HEK293 (cell line): ENCODE measurements at regions not wholly inside any gene's neighbourhood (a gene's known extent, or its start where the extent isn't known, plus 50 kb on each side); places are given as distances from the start of the nearest gene placed in this dataset.

ENCODE experiments used
- CTCF ChIA-PET: fragments of 350-600 bp; formaldehyde crosslinking; extraction: SDS; loops from one replicate; lab custom pipeline; 2021; ENCODE audit warnings: antibody characterized with exemption; lab: Yijun Ruan, JAX
- POLR2A ChIA-PET: fragments of 300-600 bp; formaldehyde crosslinking; extraction: SDS; loops from one replicate; lab custom pipeline; 2020; ENCODE audit warnings: antibody characterized with exemption, inconsistent platforms; lab: Yijun Ruan, JAX
- H3K27ac ChIP-seq: fragments of 200-500 bp; sonication (Bioruptor generic); 2 replicates; pipeline ENCODE4 v1.5.1; 2014; ENCODE audit warnings: low read depth, low read length, control low read depth, inconsistent platforms; ENCODE audit errors: extremely low read depth
- H3K36me3 ChIP-seq, 2 experiments: fragments of 200-500 bp in 1 of 2; sonication (Bioruptor generic) in 1 of 2; 1 replicate in 1 of 2; 2 replicates in 1 of 2; pipeline ENCODE4 v1.5.1; 2014 to 2017; ENCODE audit warnings: inconsistent platforms in 2 of 2, low read length in 2 of 2; ENCODE audit not compliant: control insufficient read depth in 2 of 2, insufficient read depth in 1 of 2
- H3K4me1 ChIP-seq: fragments of 200-500 bp; sonication (Bioruptor generic); 2 replicates; pipeline ENCODE4 v1.5.1; 2014; ENCODE audit warnings: mild to moderate bottlenecking, low read length, inconsistent platforms; ENCODE audit not compliant: control insufficient read depth, insufficient read depth
- H3K4me3 ChIP-seq: 2 replicates; pipeline ENCODE4 v1.5.1; 2011; ENCODE audit warnings: low read depth, mild to moderate bottlenecking, control low read depth, low read length, moderate library complexity
- H3K9me3 ChIP-seq: fragments of 200-500 bp; sonication (Bioruptor generic); 2 replicates; pipeline ENCODE4 v1.5.1; 2014; ENCODE audit warnings: low read depth, low read length, inconsistent platforms; ENCODE audit not compliant: control insufficient read depth, insufficient read depth
- FEZF1 ChIP-seq: fragments of 450-650 bp; formaldehyde crosslinking; IDR thresholded peaks from 2 replicates; pipeline ENCODE4 v1.5.1; 2016; ENCODE audit warnings: missing biosample characterization, missing genetic modification characterization
- HOXA7 ChIP-seq: sonication (generic); formaldehyde crosslinking; IDR thresholded peaks from 2 replicates; pipeline ENCODE4 v1.8.1; 2022; ENCODE audit warnings: missing genetic modification reagents, borderline replicate concordance
- HOXD13 ChIP-seq: sonication (generic); formaldehyde crosslinking; IDR thresholded peaks from 2 replicates; pipeline ENCODE4 v1.8.0; 2022; ENCODE audit warnings: missing genetic modification reagents, borderline replicate concordance
- KLF8 ChIP-seq: fragments of 450-650 bp; formaldehyde crosslinking; IDR thresholded peaks from 2 replicates; pipeline ENCODE4 v1.5.1; 2016; ENCODE audit warnings: missing biosample characterization, missing genetic modification characterization
- PRDM1 ChIP-seq: fragments of 450-650 bp; formaldehyde crosslinking; IDR thresholded peaks from 2 replicates; pipeline ENCODE4; 2016; ENCODE audit warnings: missing biosample characterization, missing genetic modification characterization
- ZEB2 ChIP-seq: fragments of 450-650 bp; formaldehyde crosslinking; IDR thresholded peaks from 2 replicates; pipeline ENCODE4 v1.5.1; 2016; ENCODE audit warnings: missing biosample characterization, missing genetic modification characterization
- ZNF132 ChIP-seq: fragments of 450-650 bp; formaldehyde crosslinking; IDR thresholded peaks from 2 replicates; pipeline ENCODE4 v1.5.1; 2017; ENCODE audit warnings: missing biosample characterization, missing genetic modification characterization, borderline replicate concordance
- ZNF274 ChIP-seq, 2 experiments: fragments of 200-500 bp in 1 of 2; fragments of 450-650 bp in 1 of 2; sonication (Bioruptor generic) in 1 of 2; formaldehyde crosslinking in 1 of 2; IDR thresholded peaks; 2 replicates each; pipeline versions ENCODE4 v1.5.1 to v1.6.1; 2014 to 2016; ENCODE audit warnings: borderline replicate concordance in 1 of 2, inconsistent platforms in 1 of 2, low read length in 1 of 2, missing biosample characterization in 1 of 2, missing genetic modification characterization in 1 of 2
- ZNF311 ChIP-seq: fragments of 450-650 bp; formaldehyde crosslinking; IDR thresholded peaks from 2 replicates; pipeline ENCODE4 v1.5.1; 2017; ENCODE audit warnings: missing biosample characterization, missing genetic modification characterization, borderline replicate concordance
- ZNF324 ChIP-seq: fragments of 450-650 bp; formaldehyde crosslinking; IDR thresholded peaks from 2 replicates; pipeline ENCODE4 v1.5.1; 2016; ENCODE audit warnings: missing biosample characterization, missing genetic modification characterization
- ZNF362 ChIP-seq: fragments of 450-650 bp; formaldehyde crosslinking; IDR thresholded peaks from 2 replicates; pipeline ENCODE4 v1.5.1; 2016; ENCODE audit warnings: missing biosample characterization, missing genetic modification characterization
- ZNF398 ChIP-seq: fragments of 450-650 bp; formaldehyde crosslinking; IDR thresholded peaks from 2 replicates; pipeline ENCODE4 v1.5.1; 2017; ENCODE audit warnings: missing biosample characterization, missing genetic modification characterization
- ZNF416 ChIP-seq: fragments of 450-650 bp; formaldehyde crosslinking; IDR thresholded peaks from 2 replicates; pipeline ENCODE4 v1.5.1; 2016; ENCODE audit warnings: missing biosample characterization, missing genetic modification characterization
- ZNF548 ChIP-seq: fragments of 450-650 bp; formaldehyde crosslinking; IDR thresholded peaks from 2 replicates; pipeline ENCODE4 v1.5.1; 2016; ENCODE audit warnings: missing biosample characterization, missing genetic modification characterization
- ZNF596 ChIP-seq: fragments of 450-650 bp; IDR thresholded peaks from 2 replicates; pipeline ENCODE4 v1.5.0; 2018; ENCODE audit warnings: missing biosample characterization, mild to moderate bottlenecking, missing genetic modification characterization, moderate library complexity
- ZNF660 ChIP-seq: fragments of 450-650 bp; IDR thresholded peaks from 2 replicates; pipeline ENCODE4 v1.5.1; 2018; ENCODE audit warnings: missing biosample characterization, mild to moderate bottlenecking, missing genetic modification characterization
- ZNF692 ChIP-seq: fragments of 450-650 bp; formaldehyde crosslinking; IDR thresholded peaks from 2 replicates; pipeline ENCODE4 v1.5.1; 2016; ENCODE audit warnings: missing biosample characterization, missing genetic modification characterization
- ZSCAN16 ChIP-seq: fragments of 450-650 bp; formaldehyde crosslinking; IDR thresholded peaks from 2 replicates; pipeline ENCODE4 v1.5.1; 2016; ENCODE audit warnings: missing biosample characterization, missing genetic modification characterization
- ZSCAN23 ChIP-seq: fragments of 450-650 bp; formaldehyde crosslinking; IDR thresholded peaks from 2 replicates; pipeline ENCODE4 v1.5.1; 2016; ENCODE audit warnings: missing biosample characterization, missing genetic modification characterization
- ZSCAN30 ChIP-seq: fragments of 450-650 bp; IDR thresholded peaks from 2 replicates; pipeline ENCODE4 v1.5.1; 2018; ENCODE audit warnings: missing biosample characterization, mild to moderate bottlenecking, missing genetic modification characterization, moderate library complexity
- TF ChIP-seq, protein P1 (sequence below): fragments of 450-650 bp; formaldehyde crosslinking; IDR thresholded peaks from 2 replicates; pipeline ENCODE4 v1.5.1; 2016; ENCODE audit warnings: missing biosample characterization, missing genetic modification characterization
- TF ChIP-seq, protein P2 (sequence below): fragments of 450-650 bp; formaldehyde crosslinking; IDR thresholded peaks from 2 replicates; pipeline ENCODE4 v1.5.1; 2016; ENCODE audit warnings: missing biosample characterization, missing genetic modification characterization

DNA sequence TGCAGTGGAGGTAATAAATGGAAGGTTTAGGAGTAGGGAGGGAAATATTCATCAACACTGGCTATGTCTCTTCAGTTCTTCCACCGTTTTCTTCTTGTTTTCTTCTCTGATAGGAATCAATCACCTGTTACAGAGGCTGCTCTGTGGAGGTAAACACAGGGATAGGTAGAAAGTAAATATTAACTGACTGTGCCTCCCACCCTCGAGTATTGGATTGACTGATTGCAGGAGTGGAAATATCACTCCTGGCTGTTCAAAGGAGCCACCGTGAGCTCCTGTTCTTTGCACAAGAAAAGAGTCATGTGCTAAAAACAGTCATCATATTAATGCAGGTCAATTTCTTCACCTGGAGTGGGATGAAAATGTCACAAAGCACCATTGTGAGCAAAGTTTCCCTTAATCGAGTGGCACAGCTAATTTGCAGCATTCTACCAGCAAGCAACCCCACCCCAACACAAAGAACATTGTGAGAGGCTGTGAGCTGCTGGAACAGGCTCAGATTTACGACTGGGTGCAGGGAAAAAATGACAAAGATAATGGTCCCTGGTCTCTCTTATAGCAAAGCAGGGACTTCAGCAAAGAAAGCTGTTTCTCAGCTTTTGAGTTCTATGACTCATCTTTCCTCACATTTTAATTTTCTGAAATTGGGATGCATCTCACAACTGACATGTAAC is 113.7 kb upstream of the TSPAN5 start:
- Histone ChIP-seq H3K4me3 (no peak overlapping the region), H3K36me3 (no peaks in the 10 kb centered on the region), H3K27ac (no peak overlapping the region), H3K9me3 (no peaks in the 10 kb centered on the region), H3K4me1 (no peaks in the 10 kb centered on the region)
- TF ChIP-seq ZNF311 (tag by site-specific recombination) = no peak
- TF ChIP-seq ZNF274 (IDR thresholded peaks at IDR 0.05; ENCODE audit: low read length) = no peak
- TF ChIP-seq ZNF274 (tag by site-specific recombination; IDR thresholded peaks at IDR 0.05; ENCODE audit: borderline replicate concordance) = no peak
- no peak for TF ChIP-seq PRDM1
- no peak for TF ChIP-seq ZEB2 (tag by site-specific recombination)
- TF ChIP-seq, protein P1, sequence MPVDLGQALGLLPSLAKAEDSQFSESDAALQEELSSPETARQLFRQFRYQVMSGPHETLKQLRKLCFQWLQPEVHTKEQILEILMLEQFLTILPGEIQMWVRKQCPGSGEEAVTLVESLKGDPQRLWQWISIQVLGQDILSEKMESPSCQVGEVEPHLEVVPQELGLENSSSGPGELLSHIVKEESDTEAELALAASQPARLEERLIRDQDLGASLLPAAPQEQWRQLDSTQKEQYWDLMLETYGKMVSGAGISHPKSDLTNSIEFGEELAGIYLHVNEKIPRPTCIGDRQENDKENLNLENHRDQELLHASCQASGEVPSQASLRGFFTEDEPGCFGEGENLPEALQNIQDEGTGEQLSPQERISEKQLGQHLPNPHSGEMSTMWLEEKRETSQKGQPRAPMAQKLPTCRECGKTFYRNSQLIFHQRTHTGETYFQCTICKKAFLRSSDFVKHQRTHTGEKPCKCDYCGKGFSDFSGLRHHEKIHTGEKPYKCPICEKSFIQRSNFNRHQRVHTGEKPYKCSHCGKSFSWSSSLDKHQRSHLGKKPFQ (tag by site-specific recombination) = no peak
- no peak for TF ChIP-seq FEZF1
- CTCF ChIA-PET = no interaction called here
- POLR2A ChIA-PET = no interaction called here

- H3K4me1 ChIP-seq = no peaks in the 10 kb centered on the region
- H3K4me3 ChIP-seq = no peak overlapping the region
- H3K9me3 ChIP-seq = no peaks in the 10 kb centered on the region
- H3K36me3 ChIP-seq = no peaks in the 10 kb centered on the region
- no peak overlapping the region for H3K27ac ChIP-seq
- ChIA-PET POLR2A (no interaction called here), CTCF (no interaction called here)
- TF ChIP-seq ZSCAN30 = no peak
- TF ChIP-seq KLF8 (tag by site-specific recombination) = no peak
- no peak for TF ChIP-seq ZNF324 (tag by site-specific recombination)
- TF ChIP-seq ZNF692 = no peak
- TF ChIP-seq ZNF132 (tag by site-specific recombination) = no peak
- TF ChIP-seq ZSCAN23 (tag by site-specific recombination) = no peak
- no peak for TF ChIP-seq FEZF1
- no peak for TF ChIP-seq ZNF596 (tag by site-specific recombination)
- no peak for TF ChIP-seq ZNF362
- no peak for TF ChIP-seq ZNF416 (tag by site-specific recombination)
- no peak for TF ChIP-seq ZNF548 (tag by site-specific recombination)
Measured at GRCh38 chr4:98765771-98766170, 107.4 kb upstream of the TSPAN5 start.

- CTCF ChIA-PET = no interaction called here
- TF ChIP-seq ZNF362 (no peak), ZNF398 (no peak), HOXA7 (CRISPR knock-in tag) (no peak), ZNF660 (tag by site-specific recombination) (no peak), HOXD13 (no peak), ZSCAN16 (tag by site-specific recombination) (no peak)
- TF ChIP-seq, protein P2, sequence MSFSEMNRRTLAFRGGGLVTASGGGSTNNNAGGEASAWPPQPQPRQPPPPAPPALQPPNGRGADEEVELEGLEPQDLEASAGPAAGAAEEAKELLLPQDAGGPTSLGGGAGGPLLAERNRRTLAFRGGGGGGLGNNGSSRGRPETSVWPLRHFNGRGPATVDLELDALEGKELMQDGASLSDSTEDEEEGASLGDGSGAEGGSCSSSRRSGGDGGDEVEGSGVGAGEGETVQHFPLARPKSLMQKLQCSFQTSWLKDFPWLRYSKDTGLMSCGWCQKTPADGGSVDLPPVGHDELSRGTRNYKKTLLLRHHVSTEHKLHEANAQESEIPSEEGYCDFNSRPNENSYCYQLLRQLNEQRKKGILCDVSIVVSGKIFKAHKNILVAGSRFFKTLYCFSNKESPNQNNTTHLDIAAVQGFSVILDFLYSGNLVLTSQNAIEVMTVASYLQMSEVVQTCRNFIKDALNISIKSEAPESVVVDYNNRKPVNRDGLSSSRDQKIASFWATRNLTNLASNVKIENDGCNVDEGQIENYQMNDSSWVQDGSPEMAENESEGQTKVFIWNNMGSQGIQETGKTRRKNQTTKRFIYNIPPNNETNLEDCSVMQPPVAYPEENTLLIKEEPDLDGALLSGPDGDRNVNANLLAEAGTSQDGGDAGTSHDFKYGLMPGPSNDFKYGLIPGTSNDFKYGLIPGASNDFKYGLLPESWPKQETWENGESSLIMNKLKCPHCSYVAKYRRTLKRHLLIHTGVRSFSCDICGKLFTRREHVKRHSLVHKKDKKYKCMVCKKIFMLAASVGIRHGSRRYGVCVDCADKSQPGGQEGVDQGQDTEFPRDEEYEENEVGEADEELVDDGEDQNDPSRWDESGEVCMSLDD (tag by site-specific recombination) = no peak
Measured at GRCh38 chr4:98758182-98758581, 99.8 kb upstream of the TSPAN5 start.

More at GRCh38 chr4:98758182-98758581, 99.8 kb upstream of the TSPAN5 start:
- POLR2A ChIA-PET = no interaction called here
- no peaks in the 10 kb centered on the region for H3K36me3 ChIP-seq
- no peaks in the 10 kb centered on the region for H3K4me1 ChIP-seq
- H3K27ac ChIP-seq = no peak overlapping the region
- no peaks in the 10 kb centered on the region for H3K9me3 ChIP-seq
- H3K4me3 ChIP-seq = no peak overlapping the region
